HEK293T (cell line): ENCODE measurements at regions not wholly inside any gene's neighbourhood (a gene's known extent, or its start where the extent isn't known, plus 50 kb on each side); places are given as distances from the start of the nearest gene placed in this dataset.

Experiments used
- CTCF ChIA-PET: fragments of 350-600 bp; formaldehyde crosslinking; extraction: SDS; loops from one replicate; lab custom pipeline; 2021; ENCODE audit warnings: antibody characterized with exemption, inconsistent platforms; lab: Yijun Ruan, JAX
- POLR2A ChIA-PET: fragments of 350-600 bp; formaldehyde crosslinking; extraction: SDS; loops from one replicate; lab custom pipeline; 2020; ENCODE audit warnings: antibody characterized with exemption, inconsistent platforms; lab: Yijun Ruan, JAX
- DNase-seq: peaks from one replicate; pipeline ENCODE4 v3.0.0; 2012; ENCODE audit warnings: mixed read lengths; ENCODE audit errors: extremely low spot score
- ARNT ChIP-seq: fragments of 450-650 bp; IDR thresholded peaks from 2 replicates; pipeline ENCODE4 v1.6.1; 2017; ENCODE audit warnings: mild to moderate bottlenecking
- BHLHE40 ChIP-seq: fragments of 450-650 bp; IDR thresholded peaks from 2 replicates; pipeline ENCODE4 v1.6.1; 2016; ENCODE audit warnings: mild to moderate bottlenecking, moderate library complexity, borderline replicate concordance
- CTBP1 ChIP-seq: fragments of 450-650 bp; IDR thresholded peaks from 2 replicates; pipeline ENCODE4 v1.6.1; 2016; ENCODE audit warnings: borderline replicate concordance
- ELF4 ChIP-seq: fragments of 450-650 bp; IDR thresholded peaks from 2 replicates; pipeline ENCODE4 v1.6.1; 2017; ENCODE audit warnings: antibody characterized with exemption
- FOXA1 ChIP-seq: fragments of 450-650 bp; IDR thresholded peaks from 2 replicates; pipeline ENCODE4 v1.6.1; 2016; ENCODE audit warnings: mild to moderate bottlenecking
- FOXK2 ChIP-seq: fragments of 450-650 bp; IDR thresholded peaks from 2 replicates; pipeline ENCODE4 v1.6.1; 2016; ENCODE audit warnings: mild to moderate bottlenecking
- FOXM1 ChIP-seq: fragments of 450-650 bp; IDR thresholded peaks from 2 replicates; pipeline ENCODE4 v1.6.1; 2017; ENCODE audit warnings: mild to moderate bottlenecking, borderline replicate concordance
- HDGF ChIP-seq: fragments of 450-650 bp; IDR thresholded peaks from 2 replicates; pipeline ENCODE4 v1.6.1; 2017; ENCODE audit warnings: antibody characterized with exemption, borderline replicate concordance
- L3MBTL2 ChIP-seq: fragments of 450-650 bp; conservative IDR thresholded peaks from 2 replicates; pipeline ENCODE4 v1.6.1; 2016; ENCODE audit warnings: mild to moderate bottlenecking
- LEF1 ChIP-seq: fragments of 450-650 bp; IDR thresholded peaks from 2 replicates; pipeline ENCODE4 v1.6.1; 2017; ENCODE audit warnings: mild to moderate bottlenecking, borderline replicate concordance
- NFRKB ChIP-seq: fragments of 450-650 bp; IDR thresholded peaks from 2 replicates; pipeline ENCODE4 v1.6.1; 2016; ENCODE audit warnings: mild to moderate bottlenecking, moderate library complexity
- SP1 ChIP-seq: fragments of 450-650 bp; IDR thresholded peaks from 2 replicates; pipeline ENCODE4 v1.6.1; 2017
- SUZ12 ChIP-seq: fragments of 450-650 bp; IDR thresholded peaks from 2 replicates; pipeline ENCODE4 v1.6.1; 2016; ENCODE audit warnings: mild to moderate bottlenecking
- TARDBP ChIP-seq: fragments of 450-650 bp; IDR thresholded peaks from 2 replicates; pipeline ENCODE4 v1.6.1; 2016
- ZNF384 ChIP-seq: fragments of 450-650 bp; IDR thresholded peaks from 2 replicates; pipeline ENCODE4 v1.6.1; 2016
- TF ChIP-seq, protein P1 (sequence below): fragments of 450-650 bp; IDR thresholded peaks from 2 replicates; pipeline ENCODE4 v1.6.1; 2016

DNA sequence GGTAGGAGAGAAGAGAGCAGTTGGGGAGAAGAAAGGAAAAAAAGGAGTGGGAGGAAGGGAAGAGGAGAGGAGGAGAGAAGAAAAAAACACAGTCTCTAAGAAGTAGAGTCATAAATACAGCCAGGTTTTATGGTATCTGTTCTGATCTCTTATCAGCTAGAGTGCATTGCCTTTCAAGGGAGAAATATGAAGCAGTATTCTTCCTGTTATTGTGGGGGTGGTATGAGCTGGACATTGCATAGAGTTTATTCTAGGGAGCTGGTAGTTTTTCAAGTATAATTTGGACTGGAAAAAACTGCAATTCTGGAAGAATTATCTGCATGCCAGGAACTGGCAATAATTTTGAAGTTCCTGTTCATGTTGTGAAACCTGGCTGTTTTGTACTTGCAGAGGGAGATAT is 54.9 kb upstream of the TAB3 start:
- TF ChIP-seq L3MBTL2 = no peak
- TF ChIP-seq TARDBP = no peak
- no peak for TF ChIP-seq HDGF
- TF ChIP-seq BHLHE40 = no peak
- TF ChIP-seq ZNF384 = no peak
- TF ChIP-seq NFRKB = no peak
- no peak for TF ChIP-seq FOXK2
- TF ChIP-seq CTBP1 = no peak
- TF ChIP-seq SUZ12 = no peak
- TF ChIP-seq SP1 = no peak
- TF ChIP-seq, protein P1, sequence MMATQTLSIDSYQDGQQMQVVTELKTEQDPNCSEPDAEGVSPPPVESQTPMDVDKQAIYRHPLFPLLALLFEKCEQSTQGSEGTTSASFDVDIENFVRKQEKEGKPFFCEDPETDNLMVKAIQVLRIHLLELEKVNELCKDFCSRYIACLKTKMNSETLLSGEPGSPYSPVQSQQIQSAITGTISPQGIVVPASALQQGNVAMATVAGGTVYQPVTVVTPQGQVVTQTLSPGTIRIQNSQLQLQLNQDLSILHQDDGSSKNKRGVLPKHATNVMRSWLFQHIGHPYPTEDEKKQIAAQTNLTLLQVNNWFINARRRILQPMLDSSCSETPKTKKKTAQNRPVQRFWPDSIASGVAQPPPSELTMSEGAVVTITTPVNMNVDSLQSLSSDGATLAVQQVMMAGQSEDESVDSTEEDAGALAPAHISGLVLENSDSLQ = no peak
- TF ChIP-seq FOXA1 = no peak
- TF ChIP-seq ELF4 = no peak
- TF ChIP-seq LEF1 = no peak
- TF ChIP-seq ARNT = no peak
- TF ChIP-seq FOXM1 = no peak
- POLR2A ChIA-PET = no interaction called here
- no peak for DNase-seq
- CTCF ChIA-PET = no interaction called here

DNA sequence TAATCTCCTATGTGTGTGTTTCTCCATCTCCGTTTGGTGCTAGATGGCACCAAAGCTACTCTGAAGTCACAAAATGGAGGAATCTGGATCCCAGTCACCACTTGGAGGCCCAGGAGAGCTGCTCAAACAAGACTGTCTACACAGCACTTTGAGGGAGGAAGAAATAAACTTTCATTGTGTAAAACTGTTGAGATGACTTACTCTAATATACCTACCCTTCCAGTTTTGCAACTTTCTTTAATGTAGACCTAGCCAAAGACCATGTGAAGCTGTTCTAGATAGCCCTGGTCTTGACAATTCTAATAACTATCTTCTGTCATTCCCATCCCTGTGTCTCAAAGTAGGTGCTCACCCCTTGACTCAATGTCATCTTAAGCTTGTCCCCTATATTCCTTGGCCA is 52.8 kb upstream of the TAB3 start:
- POLR2A ChIA-PET = no interaction called here
- no peak for TF ChIP-seq NFRKB
- no peak for TF ChIP-seq TARDBP
- no peak for TF ChIP-seq ZNF384
- no peak for TF ChIP-seq LEF1
- no peak for TF ChIP-seq HDGF
- TF ChIP-seq SP1 = no peak
- TF ChIP-seq BHLHE40 = no peak
- no peak for TF ChIP-seq FOXK2
- TF ChIP-seq FOXA1 = no peak
- CTCF ChIA-PET = no interaction called here
- DNase-seq = no peak

DNA sequence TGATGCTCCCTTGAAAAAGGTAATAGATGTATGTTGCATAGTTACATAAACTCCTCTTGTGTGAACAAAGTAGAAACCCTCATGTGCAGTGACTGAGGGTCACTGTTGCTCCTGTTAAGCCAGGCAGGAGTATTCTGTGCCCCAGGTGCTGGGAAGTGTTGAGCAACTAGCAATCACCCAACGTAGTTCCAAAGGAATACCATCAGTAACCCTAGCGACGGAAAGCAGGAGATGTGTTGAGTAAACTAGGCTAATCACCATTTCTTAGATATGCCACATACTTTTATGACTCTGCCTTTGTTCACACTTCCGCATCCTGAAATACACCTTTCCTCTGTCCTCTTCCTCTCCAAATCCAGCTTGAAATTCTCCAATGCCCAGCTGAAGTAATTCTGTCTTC is 50.9 kb upstream of the TAB3 start:
- ChIA-PET POLR2A (no interaction called here), CTCF (no interaction called here)
- no peak for DNase-seq
- no peak for TF ChIP-seq L3MBTL2
- TF ChIP-seq SP1 = no peak
- no peak for TF ChIP-seq ZNF384
- no peak for TF ChIP-seq FOXK2
- no peak for TF ChIP-seq SUZ12
- no peak for TF ChIP-seq CTBP1
- no peak for TF ChIP-seq BHLHE40
- TF ChIP-seq ELF4 = no peak
- TF ChIP-seq NFRKB = no peak
- no peak for TF ChIP-seq ARNT
- no peak for TF ChIP-seq LEF1
- TF ChIP-seq, protein P1 = no peak
- no peak for TF ChIP-seq FOXM1
- TF ChIP-seq FOXA1 = no peak
- no peak for TF ChIP-seq TARDBP
